Breast epithelium (tissue), 4 donors: ENCODE measurements at regions not wholly inside any gene's neighbourhood (a gene's known extent, or its start where the extent isn't known, plus 50 kb on each side); places are given as distances from the start of the nearest gene placed in this dataset.

ENCODE experiments used
- DNase-seq, 2 donors: peaks; one replicate each; pipeline ENCODE4 v3.0.0-alpha.2; 2019; ENCODE audit warnings: low spot score in 2 of 2
- H3K27ac ChIP-seq, 2 donors: fragments of 200-600 bp; sonication (generic) in 1 of 2; one replicate each; pipeline ENCODE4 v1.5.1; 2016 to 2019; ENCODE audit warnings: mild to moderate bottlenecking in 1 of 2
- H3K27me3 ChIP-seq, 2 donors: fragments of 200-600 bp; sonication (generic) in 1 of 2; one replicate each; pipeline versions ENCODE4 v1.5.1 to v1.6.0; 2017 to 2019; ENCODE audit warnings: control low read depth in 1 of 2, mild to moderate bottlenecking in 1 of 2
- H3K36me3 ChIP-seq: fragments of 200-600 bp; one replicate; pipeline ENCODE4 v1.5.1; 2019
- H3K4me1 ChIP-seq, 2 donors: fragments of 200-600 bp; sonication (generic); one replicate each; pipeline ENCODE4 v1.5.1; 2016 to 2019; ENCODE audit warnings: control low read depth in 1 of 2
- H3K4me3 ChIP-seq, 3 donors: fragments of 200-600 bp; sonication (generic); 1 replicate in 2 of 3; 2 replicates in 1 of 3; pipeline ENCODE4 v1.5.1; 2016 to 2019; ENCODE audit warnings: mild to moderate bottlenecking in 3 of 3, moderate library complexity in 2 of 3
- H3K9me3 ChIP-seq, 2 donors: fragments of 200-600 bp; sonication (generic) in 1 of 2; one replicate each; pipeline ENCODE4 v1.5.1; 2016 to 2019; ENCODE audit warnings: control low read depth in 1 of 2
- CTCF ChIP-seq, 3 donors: fragments of 450-650 bp; IDR thresholded peaks; one replicate each; pipeline ENCODE4 v1.5.1; 2016 to 2017; ENCODE audit warnings: antibody characterized with exemption in 3 of 3, mild to moderate bottlenecking in 3 of 3, moderate library complexity in 3 of 3
- POLR2A ChIP-seq: fragments of 450-650 bp; IDR thresholded peaks from one replicate; pipeline ENCODE4 v1.6.1; 2016; ENCODE audit warnings: antibody characterized with exemption, mild to moderate bottlenecking, moderate library complexity
- POLR2AphosphoS5 ChIP-seq, 3 donors: sonication (generic); formaldehyde crosslinking; IDR thresholded peaks; one replicate each; pipeline ENCODE4 v1.6.1; 2017; ENCODE audit warnings: antibody characterized with exemption in 3 of 3
- intact Hi-C: fragments of 100-400 bp; cut with DNase I; formaldehyde crosslinking; loops from one replicate; pipeline ENCODE4 v1.15.1; 2023; ENCODE audit warnings: low total_unique reads

GRCh38 chr17:62130739-62131138, 65.7 kb upstream of the MED13 start:
- Histone ChIP-seq H3K4me3 (no peak overlapping the region), H3K9me3 (no peaks in the 10 kb centered on the region), H3K36me3 (no peaks in the 10 kb centered on the region), H3K4me1 (no peaks in the 10 kb centered on the region), H3K27ac (no peak overlapping the region), H3K27me3 (no peaks in the 10 kb centered on the region)
- DNase-seq: no peak
- intact Hi-C loops: no loop called here
- TF ChIP-seq POLR2AphosphoS5 (IDR thresholded peaks at IDR 0.05) (no peak), CTCF (IDR thresholded peaks at IDR 0.05) (no peak), POLR2A (no peak)

- no peak for TF ChIP-seq CTCF (IDR thresholded peaks at IDR 0.05)
- no peak for TF ChIP-seq POLR2AphosphoS5 (IDR thresholded peaks at IDR 0.05)
- TF ChIP-seq POLR2A: no peak
- no peaks in the 10 kb centered on the region for H3K27me3 ChIP-seq
- DNase-seq: no peak
- peaks cover 0 to 3% of the 10 kb centered on the region in 2 donors for H3K9me3 ChIP-seq
- no peaks in the 10 kb centered on the region for H3K4me1 ChIP-seq
- intact Hi-C loops: no loop called here
- no peak overlapping the region for H3K4me3 ChIP-seq
- no peak overlapping the region for H3K27ac ChIP-seq
- no peaks in the 10 kb centered on the region for H3K36me3 ChIP-seq
Observed at GRCh38 chr17:62126292-62126691, 61.2 kb upstream of the MED13 start.

GRCh38 chr17:62125307-62125706, 60.2 kb upstream of the MED13 start:
- no peak for TF ChIP-seq POLR2A
- no peak for TF ChIP-seq CTCF (IDR thresholded peaks at IDR 0.05)
- TF ChIP-seq POLR2AphosphoS5 (IDR thresholded peaks at IDR 0.05): no peak
- Histone ChIP-seq H3K4me3 (no peak overlapping the region), H3K9me3 (peaks cover 0 to 3% of the 10 kb centered on the region in 2 donors), H3K27ac (no peak overlapping the region), H3K27me3 (no peaks in the 10 kb centered on the region), H3K36me3 (no peaks in the 10 kb centered on the region), H3K4me1 (no peaks in the 10 kb centered on the region)
- DNase-seq: no peak
- intact Hi-C loops: no loop called here

- H3K27ac ChIP-seq: no peak overlapping the region
- no peaks in the 10 kb centered on the region for H3K4me1 ChIP-seq
- TF ChIP-seq POLR2A (no peak), CTCF (IDR thresholded peaks at IDR 0.05) (no peak), POLR2AphosphoS5 (IDR thresholded peaks at IDR 0.05) (no peak)
- H3K4me3 ChIP-seq: no peak overlapping the region
- H3K36me3 ChIP-seq: no peaks in the 10 kb centered on the region
- peaks cover 0 to 3% of the 10 kb centered on the region in 2 donors for H3K9me3 ChIP-seq
- intact Hi-C loops: no loop called here
- no peaks in the 10 kb centered on the region for H3K27me3 ChIP-seq
- no peak for DNase-seq
Observed at GRCh38 chr17:62121025-62121730, 56.1 kb upstream of the MED13 start.

GRCh38 chr17:62119373-62119772, 54.3 kb upstream of the MED13 start:
- H3K4me3 ChIP-seq: no peak overlapping the region
- intact Hi-C loops: no loop called here
- H3K9me3 ChIP-seq: peaks cover 0 to 3% of the 10 kb centered on the region in 2 donors
- DNase-seq: no peak
- no peaks in the 10 kb centered on the region for H3K36me3 ChIP-seq
- no peaks in the 10 kb centered on the region for H3K4me1 ChIP-seq
- TF ChIP-seq POLR2A (no peak), POLR2AphosphoS5 (IDR thresholded peaks at IDR 0.05) (no peak), CTCF (IDR thresholded peaks at IDR 0.05) (no peak)
- no peaks in the 10 kb centered on the region for H3K27me3 ChIP-seq
- no peak overlapping the region for H3K27ac ChIP-seq
